ENCODE measurements at regions not wholly inside any gene's neighbourhood (a gene's known extent, or its start where the extent isn't known, plus 50 kb on each side); places are given as distances from the start of the nearest gene placed in this dataset.

- no peak overlapping the region for H3K4me3 ChIP-seq (ENCODE audit: low read depth, low read length)
- in situ Hi-C loops (cut with HindIII; ENCODE audit: low sequenced_read_pairs) = no loop called here
- TF ChIP-seq CTCF (IDR thresholded peaks at IDR 0.05; ENCODE audit: low read depth, low read length, missing control alignments) = no peak
- DNase-seq (ENCODE audit: low read depth) = no peak
Observed at GRCh38 chr5:167971706-167972105, 319.7 kb upstream of the WWC1 start.

DNA sequence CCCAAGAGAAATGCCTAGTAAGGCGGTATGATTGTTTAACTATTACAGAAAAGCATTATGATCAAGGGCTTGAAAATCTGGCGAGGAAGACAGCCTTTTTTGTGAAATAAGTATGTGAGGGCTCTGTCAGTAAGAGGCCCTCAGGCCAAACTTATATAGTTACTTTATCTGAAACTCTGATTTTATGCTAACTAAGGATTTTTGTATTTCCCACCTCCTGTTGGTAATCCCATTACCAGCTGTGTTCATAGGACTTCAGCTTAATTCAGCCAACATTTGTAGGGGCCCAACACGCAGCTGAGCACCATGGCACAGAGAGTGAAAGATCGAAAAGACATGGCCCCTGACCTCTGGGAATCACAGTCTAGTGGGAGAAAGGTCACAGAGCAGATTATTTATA, 318.3 kb upstream of the WWC1 start:
- in situ Hi-C loops (cut with HindIII; ENCODE audit: low sequenced_read_pairs) = no loop called here
- no peak for TF ChIP-seq CTCF (IDR thresholded peaks at IDR 0.05; ENCODE audit: low read depth, low read length, missing control alignments)
- no peak for DNase-seq (ENCODE audit: low read depth)
- no peak overlapping the region for H3K4me3 ChIP-seq (ENCODE audit: low read depth, low read length)

DNA sequence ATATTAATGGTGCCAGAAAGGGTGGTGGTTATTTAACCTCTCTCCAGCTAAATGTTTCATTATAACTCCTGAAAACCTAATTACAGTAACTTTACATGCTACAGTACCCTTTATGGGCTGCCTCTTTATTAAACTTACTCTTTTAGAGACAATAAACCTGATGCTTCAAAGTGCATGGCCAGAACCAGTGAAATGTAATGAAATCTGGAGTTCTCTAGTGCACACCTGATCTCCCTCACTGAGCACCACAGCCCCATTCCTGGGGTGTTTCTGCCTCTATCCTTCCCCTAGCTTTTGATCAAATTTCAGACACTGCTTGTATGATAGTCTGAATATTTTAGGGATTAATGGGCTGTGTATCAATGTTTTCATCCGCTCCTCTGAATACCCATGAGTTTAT, 306.5 kb upstream of the WWC1 start:
- DNase-seq (ENCODE audit: low read depth) = no peak
- H3K4me3 ChIP-seq (ENCODE audit: low read depth, low read length) = no peak overlapping the region
- no peak for TF ChIP-seq CTCF (IDR thresholded peaks at IDR 0.05; ENCODE audit: low read depth, low read length, missing control alignments)
- in situ Hi-C loops (cut with HindIII; ENCODE audit: low sequenced_read_pairs) = no loop called here

GRCh38 chr5:167985373-167985772, 306.1 kb upstream of the WWC1 start:
- TF ChIP-seq CTCF (IDR thresholded peaks at IDR 0.05; ENCODE audit: low read depth, low read length, missing control alignments) = no peak
- in situ Hi-C loops (cut with HindIII; ENCODE audit: low sequenced_read_pairs) = no loop called here
- DNase-seq (ENCODE audit: low read depth) = no peak
- no peak overlapping the region for H3K4me3 ChIP-seq (ENCODE audit: low read depth, low read length)

- no peak overlapping the region for H3K4me3 ChIP-seq (ENCODE audit: low read depth, low read length)
- no peak for TF ChIP-seq CTCF (IDR thresholded peaks at IDR 0.05; ENCODE audit: low read depth, low read length, missing control alignments)
- in situ Hi-C loops (cut with HindIII; ENCODE audit: low sequenced_read_pairs) = no loop called here
- no peak for DNase-seq (ENCODE audit: low read depth)
Observed at GRCh38 chr5:167987490-167988280, 303.8 kb upstream of the WWC1 start.

DNA sequence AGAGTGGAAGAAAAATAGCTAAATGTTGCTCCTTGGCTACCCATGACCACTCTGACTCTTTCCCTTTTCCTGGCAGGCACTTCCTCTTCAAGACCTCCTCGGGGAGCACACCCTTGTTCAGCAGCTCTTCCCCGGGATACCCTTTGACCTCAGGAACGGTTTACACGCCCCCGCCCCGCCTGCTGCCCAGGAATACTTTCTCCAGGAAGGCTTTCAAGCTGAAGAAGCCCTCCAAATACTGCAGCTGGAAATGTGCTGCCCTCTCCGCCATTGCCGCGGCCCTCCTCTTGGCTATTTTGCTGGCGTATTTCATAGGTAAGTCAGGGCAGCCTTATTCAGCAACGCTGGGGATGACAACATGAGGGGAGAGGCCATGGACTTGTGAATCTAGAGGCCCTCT, 298.6 kb upstream of the WWC1 start:
- DNase-seq (ENCODE audit: low read depth) = no peak
- in situ Hi-C loops (cut with HindIII; ENCODE audit: low sequenced_read_pairs) = no loop called here
- TF ChIP-seq CTCF (IDR thresholded peaks at IDR 0.05; ENCODE audit: low read depth, low read length, missing control alignments) = no peak
- H3K4me3 ChIP-seq (ENCODE audit: low read depth, low read length) = no peak overlapping the region

All from astrocyte of the cerebellum (primary cell).